HepG2 (cell line): ENCODE measurements at regions not wholly inside any gene's neighbourhood (a gene's known extent, or its start where the extent isn't known, plus 50 kb on each side); places are given as distances from the start of the nearest gene placed in this dataset.

ENCODE experiments used
- ATAC-seq: fragments of 200-7000 bp; cut with Tn5 transposase; 3 replicates; pipeline ENCODE4 v1.9.1; 2020; ENCODE audit warnings: mild to moderate bottlenecking, moderate library complexity
- BruUV-seq: library from RNA; stranded (reverse); fragments of 400-500 nt; replicated peaks from 2 replicates; lab custom pipeline; 2021; lab: Mats Ljungman, UMichigan
- CTCF ChIA-PET: fragments of 300-600 bp; formaldehyde crosslinking; extraction: SDS; loops from one replicate; lab custom pipeline; 2021; ENCODE audit warnings: low total read pairs, inconsistent platforms, low intra/inter-chr PET ratio; lab: Yijun Ruan, JAX
- POLR2A ChIA-PET: fragments of 350-600 bp; sonication (Branson Sonifier 250); formaldehyde crosslinking; loops from one replicate; lab custom pipeline; 2020; ENCODE audit warnings: antibody characterized with exemption, inconsistent platforms; lab: Yijun Ruan, JAX
- DNase-seq: peaks from one replicate; pipeline ENCODE4 v3.0.0-alpha.2; 2015; ENCODE audit warnings: low spot score
- FAIRE-seq: peaks from 3 replicates; lab custom pipeline; 2011; peaks lifted over from hg19 to GRCh38; lab: Jason Lieb, UNC
- H2AFZ ChIP-seq: one replicate; pipeline ENCODE4 v1.6.1; 2011; ENCODE audit warnings: low read length, inconsistent platforms
- H3K27ac ChIP-seq: fragments of 300-600 bp; 3 replicates; pipeline ENCODE4 v1.8.0; 2011; ENCODE audit warnings: mixed run types, mild to moderate bottlenecking, mixed read lengths, low read length, inconsistent platforms; ENCODE audit not compliant: insufficient read depth; ENCODE audit errors: extremely low read length
- H3K27me3 ChIP-seq, 2 experiments: fragments of 200-600 bp in 1 of 2; 2 replicates in 1 of 2; 3 replicates in 1 of 2; pipeline versions ENCODE4 v1.6.0 to v1.8.0; 2011; ENCODE audit warnings: low read length in 2 of 2, mild to moderate bottlenecking in 2 of 2, moderate library complexity in 2 of 2, inconsistent platforms in 1 of 2; ENCODE audit not compliant: insufficient read depth in 2 of 2, control insufficient read depth in 1 of 2
- H3K36me3 ChIP-seq, 2 experiments: fragments of 200-600 bp in 1 of 2; replicated peaks in 1 of 2; 2 replicates in 1 of 2; 3 replicates in 1 of 2; pipeline versions ENCODE4 v1.5.1 to v1.8.0; 2011; ENCODE audit warnings: low read length in 2 of 2, inconsistent platforms in 1 of 2; ENCODE audit not compliant: insufficient read depth in 2 of 2, control insufficient read depth in 1 of 2
- H3K4me1 ChIP-seq: 2 replicates; pipeline ENCODE4 v1.5.1; 2012; ENCODE audit warnings: low read length, inconsistent platforms; ENCODE audit not compliant: insufficient read depth
- H3K4me2 ChIP-seq: 2 replicates; pipeline ENCODE4 v1.6.0; 2011; ENCODE audit warnings: low read depth, low read length, inconsistent platforms
- H3K4me3 ChIP-seq, 3 experiments: fragments of 200-600 bp in 1 of 3; sonication (generic), shearing (Covaris generic) in 1 of 3; replicated peaks in 1 of 3; 2 replicates each; pipeline ENCODE4 v1.5.1; 2011 to 2016; ENCODE audit warnings: low read length in 3 of 3, inconsistent platforms in 2 of 3, low read depth in 2 of 3, mild to moderate bottlenecking in 2 of 3, control low read depth in 1 of 3, mixed read lengths in 1 of 3; ENCODE audit not compliant: insufficient read depth in 1 of 3
- H3K79me2 ChIP-seq: one replicate; pipeline ENCODE4 v1.6.1; 2011; ENCODE audit warnings: low read length, inconsistent platforms; ENCODE audit not compliant: insufficient read depth
- H3K9ac ChIP-seq: 2 replicates; pipeline ENCODE4 v1.6.0; 2011; ENCODE audit warnings: mild to moderate bottlenecking, low read depth, low read length, inconsistent platforms; ENCODE audit not compliant: insufficient read depth
- H3K9me3 ChIP-seq: 2 replicates; pipeline ENCODE4 v1.5.1; 2012; ENCODE audit warnings: mild to moderate bottlenecking, low read length
- H4K20me1 ChIP-seq: 2 replicates; pipeline ENCODE4 v1.6.0; 2011; ENCODE audit warnings: inconsistent platforms, mild to moderate bottlenecking, low read length, moderate library complexity; ENCODE audit not compliant: insufficient read depth
- ATF3 ChIP-seq: sonication (generic); formaldehyde crosslinking; IDR thresholded peaks from 2 replicates; pipeline ENCODE4 v1.4.0; 2020; ENCODE audit warnings: missing genetic modification reagents
- BORCS8-MEF2B ChIP-seq: sonication (generic); formaldehyde crosslinking; IDR thresholded peaks from 2 replicates; pipeline ENCODE4 v1.8.0; 2022; ENCODE audit warnings: mild to moderate bottlenecking, missing genetic modification reagents
- CENPT ChIP-seq: sonication (generic); formaldehyde crosslinking; IDR thresholded peaks from 2 replicates; pipeline ENCODE4 v1.8.0; 2022; ENCODE audit warnings: low read depth, mild to moderate bottlenecking, moderate library complexity, missing genetic modification reagents
- FOXA1 ChIP-seq, 2 experiments: fragments of 450-650 bp in 1 of 2; sonication (generic) in 1 of 2; formaldehyde crosslinking in 1 of 2; IDR thresholded peaks; 2 replicates each; pipeline versions ENCODE4 v1.4.0 to v1.6.1; 2016 to 2020; ENCODE audit warnings: missing genetic modification reagents in 1 of 2
- MATR3 ChIP-seq: sonication (generic); formaldehyde crosslinking; IDR thresholded peaks from 2 replicates; pipeline ENCODE4 v1.4.0; 2020; ENCODE audit warnings: missing genetic modification reagents
- NFRKB ChIP-seq: fragments of 450-650 bp; IDR thresholded peaks from 2 replicates; pipeline ENCODE4 v1.6.1; 2017
- NFYC ChIP-seq: IDR thresholded peaks from 2 replicates; pipeline ENCODE4 v1.6.1; 2016; ENCODE audit warnings: missing genetic modification reagents, missing compliant biosample characterization
- PRDM4 ChIP-seq: sonication (generic); formaldehyde crosslinking; IDR thresholded peaks from 2 replicates; pipeline ENCODE4 v1.9.0; 2021; ENCODE audit warnings: missing genetic modification reagents, borderline replicate concordance
- RAD51 ChIP-seq: fragments of 450-650 bp; IDR thresholded peaks from 2 replicates; pipeline ENCODE4 v1.6.1; 2016; ENCODE audit warnings: borderline replicate concordance
- RBM22 ChIP-seq: fragments of 200-400 bp; formaldehyde crosslinking; optimal IDR thresholded peaks from 2 replicates; pipeline ENCODE3; 2017; ENCODE audit warnings: mild to moderate bottlenecking, low read length, moderate library complexity
- SCMH1 ChIP-seq: sonication (generic); formaldehyde crosslinking; IDR thresholded peaks from 2 replicates; pipeline ENCODE4 v1.9.0; 2021; ENCODE audit warnings: missing genetic modification reagents, mild to moderate bottlenecking, borderline replicate concordance
- TCF7 ChIP-seq: sonication (generic); IDR thresholded peaks from 2 replicates; pipeline ENCODE4 v1.6.1; 2016; ENCODE audit warnings: antibody characterized with exemption, low read depth
- TOE1 ChIP-seq: sonication (generic); formaldehyde crosslinking; IDR thresholded peaks from 2 replicates; pipeline ENCODE4 v1.4.0; 2020; ENCODE audit warnings: mild to moderate bottlenecking, missing genetic modification reagents
- ZFP90 ChIP-seq: sonication (generic); formaldehyde crosslinking; IDR thresholded peaks from 2 replicates; pipeline ENCODE4 v1.8.0; 2022; ENCODE audit warnings: missing genetic modification reagents, mild to moderate bottlenecking, inconsistent platforms, borderline replicate concordance
- ZMYM3 ChIP-seq: sonication (generic); formaldehyde crosslinking; IDR thresholded peaks from 2 replicates; pipeline ENCODE4 v1.5.1; 2020; ENCODE audit warnings: mild to moderate bottlenecking, missing genetic modification reagents
- ZNF232 ChIP-seq: sonication (generic); formaldehyde crosslinking; IDR thresholded peaks from 2 replicates; pipeline ENCODE4 v1.4.0; 2020; ENCODE audit warnings: missing genetic modification reagents, borderline replicate concordance
- ZNF280D ChIP-seq: sonication (generic); formaldehyde crosslinking; IDR thresholded peaks from 2 replicates; pipeline ENCODE4 v1.5.1; 2020; ENCODE audit warnings: mild to moderate bottlenecking, missing genetic modification reagents
- ZNF3 ChIP-seq: IDR thresholded peaks from 2 replicates; pipeline ENCODE4 v1.7.0; 2017; ENCODE audit warnings: inconsistent platforms
- ZNF382 ChIP-seq: sonication (generic); formaldehyde crosslinking; IDR thresholded peaks from 2 replicates; pipeline ENCODE4 v1.5.0; 2020; ENCODE audit warnings: missing genetic modification reagents, mild to moderate bottlenecking, borderline replicate concordance
- ZNF773 ChIP-seq: sonication (generic); formaldehyde crosslinking; IDR thresholded peaks from 2 replicates; pipeline ENCODE4 v1.4.0; 2020; ENCODE audit warnings: missing genetic modification reagents, borderline replicate concordance
- WGBS: methylation state at CpG from one replicate; pipeline ENCODE4 v1.1.6; 2017; ENCODE audit warnings: low lambda C conversion rate; 5-methylcytosine and 5-hydroxymethylcytosine counted together
- in situ Hi-C: cut with HindIII; loops from 2 replicates; pipeline ENCODE4 v1.10.0; 2017; ENCODE audit warnings: low pct_unique_long_range_greater_than_20kb; ENCODE audit not compliant: extremely low pct_ligation_motif_present
- intact Hi-C: fragments of 100-400 bp; cut with micrococcal nuclease; formaldehyde crosslinking; loops from one replicate; pipeline ENCODE4 v1.10.0; 2022; ENCODE audit not compliant: unreplicated experiment

GRCh38 chr2:211174021-211174420, 617.6 kb downstream of the CPS1 start (continued):
- TF ChIP-seq RAD51: no peak
- TF ChIP-seq FOXA1 (IDR thresholded peaks at IDR 0.05): no peak
- TF ChIP-seq FOXA1 (CRISPR knock-in tag; IDR thresholded peaks at IDR 0.05): no peak
- TF ChIP-seq CENPT (CRISPR knock-in tag): no peak
- TF ChIP-seq, all 625 proteins: peak for 0

GRCh38 chr2:211174631-211175030, 618.2 kb downstream of the CPS1 start:
- in situ Hi-C loops: no loop called here
- POLR2A ChIA-PET: no interaction called here
- Histone ChIP-seq H3K4me1 (no peaks in the 10 kb centered on the region), H4K20me1 (no peaks in the 10 kb centered on the region)
- TF ChIP-seq TCF7: no peak
- TF ChIP-seq NFYC (CRISPR knock-in tag): no peak
- no peak for TF ChIP-seq ZNF3 (CRISPR knock-in tag)
- no peak for TF ChIP-seq ZNF280D (CRISPR knock-in tag)
- TF ChIP-seq SCMH1 (CRISPR knock-in tag): no peak
- no peak for TF ChIP-seq PRDM4 (CRISPR knock-in tag)
- no peak for TF ChIP-seq BORCS8-MEF2B (CRISPR knock-in tag)
- no peak for TF ChIP-seq MATR3
- no peak for TF ChIP-seq ATF3 (CRISPR knock-in tag)
- TF ChIP-seq ZMYM3 (CRISPR knock-in tag): no peak
- no peak for TF ChIP-seq ZNF232 (CRISPR knock-in tag)
- TF ChIP-seq TOE1 (CRISPR knock-in tag): no peak
- TF ChIP-seq RBM22: no peak
- TF ChIP-seq NFRKB: no peak
- no peak for TF ChIP-seq ZFP90 (CRISPR knock-in tag)
- TF ChIP-seq ZNF773 (CRISPR knock-in tag): no peak
- no peak for TF ChIP-seq ZNF382
- TF ChIP-seq, all 625 proteins: peak for 0
- FAIRE-seq: no peak
- Histone ChIP-seq H2AFZ (no peak overlapping the region), H3K4me3 (no peak overlapping the region), H3K79me2 (no peaks in the 10 kb centered on the region), H3K9me3 (no peaks in the 10 kb centered on the region), H3K27me3 (no peaks in the 10 kb centered on the region), H3K4me2 (no peak overlapping the region), H3K9ac (no peak overlapping the region), H3K27ac (no peak overlapping the region), H3K36me3 (no peaks in the 10 kb centered on the region)
- CTCF ChIA-PET: no interaction called here
- ATAC-seq: no peak
- BruUV-seq: no TSS peak
- intact Hi-C loops: no loop called here
- WGBS: under 1% methylated on average over 4 of the region's 4 CpGs
- no peak for DNase-seq
